ENCODE measurements at regions not wholly inside any gene's neighbourhood (a gene's known extent, or its start where the extent isn't known, plus 50 kb on each side); places are given as distances from the start of the nearest gene placed in this dataset.

DNA sequence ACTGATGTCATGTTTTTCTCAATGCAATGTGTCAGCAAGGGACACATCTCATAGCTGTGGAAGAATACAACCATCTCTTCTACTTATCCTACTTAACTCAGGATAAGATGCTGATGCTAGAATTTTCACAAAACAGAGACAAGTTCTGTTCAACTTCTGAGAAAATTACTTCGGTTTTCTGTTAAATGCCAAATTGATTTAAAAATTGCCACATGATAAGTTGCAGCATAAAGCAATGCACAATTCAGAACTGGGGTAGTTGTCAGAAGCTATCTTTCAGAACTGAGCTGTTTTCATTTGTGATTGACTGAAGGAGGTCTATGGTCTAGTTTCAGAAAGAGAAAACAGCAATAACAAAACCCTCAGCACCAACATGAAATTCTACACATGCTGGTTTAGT, 954.8 kb upstream of the C9orf72 start:
- Histone ChIP-seq H3K27ac (ENCODE audit: control insufficient read depth, insufficient read depth) (no peak overlapping the region), H3K36me3 (ENCODE audit: control insufficient read depth in 2 of 2, insufficient read depth in 2 of 2, low read length in 1 of 2) (no peaks in the 10 kb centered on the region), H3K9me3 (replicated peaks; ENCODE audit: control insufficient read depth, insufficient read depth, low read length) (no peaks in the 10 kb centered on the region), H3K4me2 (ENCODE audit: control insufficient read depth, insufficient read depth) (no peak overlapping the region), H4K20me1 (ENCODE audit: control insufficient read depth, insufficient read depth) (no peaks in the 10 kb centered on the region), H3K4me1 (ENCODE audit: control insufficient read depth, insufficient read depth, low read length) (no peaks in the 10 kb centered on the region), H3K9ac (ENCODE audit: control insufficient read depth, insufficient read depth, low read length) (no peak overlapping the region), H2AFZ (ENCODE audit: control insufficient read depth, low read depth, low read length) (no peak overlapping the region), H3K4me3 (no peak overlapping the region), H3K79me2 (ENCODE audit: control insufficient read depth, insufficient read depth, low read length) (no peaks in the 10 kb centered on the region), H3K27me3 (replicated peaks in 1 of 2; ENCODE audit: control insufficient read depth in 2 of 2, insufficient read depth in 2 of 2, low read length in 1 of 2) (no peaks in the 10 kb centered on the region)
- ChIA-PET RAD21 (ENCODE audit: unreplicated experiment) (no interaction called here), CTCF (no interaction called here), POLR2A (no interaction called here), SMC1A (ENCODE audit: uncharacterized antibody, unreplicated experiment) (no interaction called here)
- TF ChIP-seq YY1 (IDR thresholded peaks at IDR 0.05; ENCODE audit: low read depth, low read length) (no peak), PKNOX1 (IDR thresholded peaks at IDR 0.05) (no peak), ZNF207 (IDR thresholded peaks at IDR 0.05; ENCODE audit: borderline replicate concordance) (no peak), SMAD5 (IDR thresholded peaks at IDR 0.05; ENCODE audit: low read depth) (no peak), ZNF384 (IDR thresholded peaks at IDR 0.05; ENCODE audit: borderline replicate concordance, low read depth, low read length) (no peak), CHD2 (IDR thresholded peaks at IDR 0.05; ENCODE audit: borderline replicate concordance, low read depth, low read length) (no peak), TBL1XR1 (IDR thresholded peaks at IDR 0.05; ENCODE audit: low read depth, low read length) (no peak), CBFB (IDR thresholded peaks at IDR 0.05; ENCODE audit: low read depth) (no peak), JUNB (IDR thresholded peaks at IDR 0.05) (no peak), MTA3 (IDR thresholded peaks at IDR 0.05; ENCODE audit: borderline replicate concordance, low read length) (no peak), PAX5 (IDR thresholded peaks at IDR 0.05; ENCODE audit: borderline replicate concordance, low read depth, low read length) (no peak), HDGF (IDR thresholded peaks at IDR 0.05) (no peak), NR2C1 (IDR thresholded peaks at IDR 0.05) (no peak)
- TF ChIP-seq, protein P1, sequence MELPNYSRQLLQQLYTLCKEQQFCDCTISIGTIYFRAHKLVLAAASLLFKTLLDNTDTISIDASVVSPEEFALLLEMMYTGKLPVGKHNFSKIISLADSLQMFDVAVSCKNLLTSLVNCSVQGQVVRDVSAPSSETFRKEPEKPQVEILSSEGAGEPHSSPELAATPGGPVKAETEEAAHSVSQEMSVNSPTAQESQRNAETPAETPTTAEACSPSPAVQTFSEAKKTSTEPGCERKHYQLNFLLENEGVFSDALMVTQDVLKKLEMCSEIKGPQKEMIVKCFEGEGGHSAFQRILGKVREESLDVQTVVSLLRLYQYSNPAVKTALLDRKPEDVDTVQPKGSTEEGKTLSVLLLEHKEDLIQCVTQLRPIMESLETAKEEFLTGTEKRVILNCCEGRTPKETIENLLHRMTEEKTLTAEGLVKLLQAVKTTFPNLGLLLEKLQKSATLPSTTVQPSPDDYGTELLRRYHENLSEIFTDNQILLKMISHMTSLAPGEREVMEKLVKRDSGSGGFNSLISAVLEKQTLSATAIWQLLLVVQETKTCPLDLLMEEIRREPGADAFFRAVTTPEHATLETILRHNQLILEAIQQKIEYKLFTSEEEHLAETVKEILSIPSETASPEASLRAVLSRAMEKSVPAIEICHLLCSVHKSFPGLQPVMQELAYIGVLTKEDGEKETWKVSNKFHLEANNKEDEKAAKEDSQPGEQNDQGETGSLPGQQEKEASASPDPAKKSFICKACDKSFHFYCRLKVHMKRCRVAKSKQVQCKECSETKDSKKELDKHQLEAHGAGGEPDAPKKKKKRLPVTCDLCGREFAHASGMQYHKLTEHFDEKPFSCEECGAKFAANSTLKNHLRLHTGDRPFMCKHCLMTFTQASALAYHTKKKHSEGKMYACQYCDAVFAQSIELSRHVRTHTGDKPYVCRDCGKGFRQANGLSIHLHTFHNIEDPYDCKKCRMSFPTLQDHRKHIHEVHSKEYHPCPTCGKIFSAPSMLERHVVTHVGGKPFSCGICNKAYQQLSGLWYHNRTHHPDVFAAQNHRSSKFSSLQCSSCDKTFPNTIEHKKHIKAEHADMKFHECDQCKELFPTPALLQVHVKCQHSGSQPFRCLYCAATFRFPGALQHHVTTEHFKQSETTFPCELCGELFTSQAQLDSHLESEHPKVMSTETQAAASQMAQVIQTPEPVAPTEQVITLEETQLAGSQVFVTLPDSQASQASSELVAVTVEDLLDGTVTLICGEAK (IDR thresholded peaks at IDR 0.05; ENCODE audit: borderline replicate concordance) = no peak
- WGBS (ENCODE audit: insufficient coverage, insufficient replicate concordance, low lambda C conversion rate, missing lambda C conversion rate) = 0% methylated on average over 1 of the region's 1 CpG
- FAIRE-seq = no peak
- intact Hi-C loops (cut with micrococcal nuclease; ENCODE audit: unreplicated experiment) (no loop called here), in situ Hi-C loops (cut with MboI) (no loop called here)
- BruUV-seq (replicated peaks) = no TSS peak
- no peak for ATAC-seq
- no peak for DNase-seq (ENCODE audit: low read depth, low spot score)
